LNCAP (cell line): ENCODE measurements at regions not wholly inside any gene's neighbourhood (a gene's known extent, or its start where the extent isn't known, plus 50 kb on each side); places are given as distances from the start of the nearest gene placed in this dataset.

Source experiments
- CTCF ChIP-seq: fragments of 450-650 bp; IDR thresholded peaks from 2 replicates; pipeline ENCODE4 v1.5.1; 2017; ENCODE audit warnings: mild to moderate bottlenecking

- TF ChIP-seq CTCF: no peak
Observed at GRCh38 chr4:34371676-34372075, 1872.6 kb downstream of the ARAP2 start.

- TF ChIP-seq CTCF: no peak
Observed at GRCh38 chr4:34372815-34373214, 1871.5 kb downstream of the ARAP2 start.

GRCh38 chr4:34373456-34373855, 1870.9 kb downstream of the ARAP2 start:
- TF ChIP-seq CTCF: no peak

GRCh38 chr4:34412233-34412632, 1832.1 kb downstream of the ARAP2 start:
- TF ChIP-seq CTCF: no peak

GRCh38 chr4:34412911-34413310, 1831.4 kb downstream of the ARAP2 start:
- no peak for TF ChIP-seq CTCF

- no peak for TF ChIP-seq CTCF
Observed at GRCh38 chr4:34417160-34417559, 1827.2 kb downstream of the ARAP2 start.

GRCh38 chr4:34419871-34420270, 1824.4 kb downstream of the ARAP2 start:
- TF ChIP-seq CTCF: no peak

- TF ChIP-seq CTCF: 0 out of 2 replicates have a peak, but pooled peaks have one; percentile 8
Observed at GRCh38 chr4:34422472-34423175, 1821.7 kb downstream of the ARAP2 start.
